Breast epithelium (tissue), 4 donors: ENCODE measurements at regions not wholly inside any gene's neighbourhood (a gene's known extent, or its start where the extent isn't known, plus 50 kb on each side); places are given as distances from the start of the nearest gene placed in this dataset.
"Not testable (repeated sequence)": the region's sequence is repeated elsewhere in the genome, so short reads cannot be mapped to it uniquely, and the experiment has no call there.

Experiments
- DNase-seq, 2 donors: peaks; one replicate each; pipeline ENCODE4 v3.0.0-alpha.2; 2019; ENCODE audit warnings: low spot score in 2 of 2
- H3K27ac ChIP-seq, 2 donors: fragments of 200-600 bp; sonication (generic) in 1 of 2; one replicate each; pipeline ENCODE4 v1.5.1; 2016 to 2019; ENCODE audit warnings: mild to moderate bottlenecking in 1 of 2
- H3K27me3 ChIP-seq, 2 donors: fragments of 200-600 bp; sonication (generic) in 1 of 2; one replicate each; pipeline versions ENCODE4 v1.5.1 to v1.6.0; 2017 to 2019; ENCODE audit warnings: control low read depth in 1 of 2, mild to moderate bottlenecking in 1 of 2
- H3K36me3 ChIP-seq: fragments of 200-600 bp; one replicate; pipeline ENCODE4 v1.5.1; 2019
- H3K4me1 ChIP-seq, 2 donors: fragments of 200-600 bp; sonication (generic); one replicate each; pipeline ENCODE4 v1.5.1; 2016 to 2019; ENCODE audit warnings: control low read depth in 1 of 2
- H3K4me3 ChIP-seq, 3 donors: fragments of 200-600 bp; sonication (generic); 1 replicate in 2 of 3; 2 replicates in 1 of 3; pipeline ENCODE4 v1.5.1; 2016 to 2019; ENCODE audit warnings: mild to moderate bottlenecking in 3 of 3, moderate library complexity in 2 of 3
- H3K9me3 ChIP-seq, 2 donors: fragments of 200-600 bp; sonication (generic) in 1 of 2; one replicate each; pipeline ENCODE4 v1.5.1; 2016 to 2019; ENCODE audit warnings: control low read depth in 1 of 2
- CTCF ChIP-seq, 3 donors: fragments of 450-650 bp; IDR thresholded peaks; one replicate each; pipeline ENCODE4 v1.5.1; 2016 to 2017; ENCODE audit warnings: antibody characterized with exemption in 3 of 3, mild to moderate bottlenecking in 3 of 3, moderate library complexity in 3 of 3
- POLR2A ChIP-seq: fragments of 450-650 bp; IDR thresholded peaks from one replicate; pipeline ENCODE4 v1.6.1; 2016; ENCODE audit warnings: antibody characterized with exemption, mild to moderate bottlenecking, moderate library complexity
- POLR2AphosphoS5 ChIP-seq, 3 donors: sonication (generic); formaldehyde crosslinking; IDR thresholded peaks; one replicate each; pipeline ENCODE4 v1.6.1; 2017; ENCODE audit warnings: antibody characterized with exemption in 3 of 3
- intact Hi-C: fragments of 100-400 bp; cut with DNase I; formaldehyde crosslinking; loops from one replicate; pipeline ENCODE4 v1.15.1; 2023; ENCODE audit warnings: low total_unique reads

GRCh38 chrX:10469-11458, 270.4 kb upstream of the PLCXD1 start:
- DNase-seq, H3K27ac ChIP-seq, H3K9me3 ChIP-seq, H3K36me3 ChIP-seq, H3K27me3 ChIP-seq, intact Hi-C loops, H3K4me3 ChIP-seq, H3K4me1 ChIP-seq: not testable (repeated sequence)

GRCh38 chrX:13821-14443, 267.2 kb upstream of the PLCXD1 start:
- H3K27me3 ChIP-seq, H3K4me1 ChIP-seq, H3K27ac ChIP-seq, H3K4me3 ChIP-seq, H3K9me3 ChIP-seq, intact Hi-C loops, H3K36me3 ChIP-seq, DNase-seq: not testable (repeated sequence)

GRCh38 chrX:14452-14851, 266.7 kb upstream of the PLCXD1 start:
- intact Hi-C loops, DNase-seq, H3K4me1 ChIP-seq, H3K9me3 ChIP-seq, H3K27me3 ChIP-seq, H3K27ac ChIP-seq, H3K36me3 ChIP-seq: not testable (repeated sequence)
- H3K4me3 ChIP-seq: peak overlapping the region in 1 of 3 donors; percentile 46

- H3K36me3 ChIP-seq, H3K9me3 ChIP-seq, H3K27ac ChIP-seq, H3K4me1 ChIP-seq, H3K27me3 ChIP-seq, intact Hi-C loops, H3K4me3 ChIP-seq: not testable (repeated sequence)
- DNase-seq: peak; percentile 37 to 46
These were observed 262.3 kb upstream of the PLCXD1 start for GRCh38 chrX:18768-19454.

GRCh38 chrX:19455-19827, 261.7 kb upstream of the PLCXD1 start:
- H3K4me1 ChIP-seq, H3K9me3 ChIP-seq, intact Hi-C loops, DNase-seq, H3K36me3 ChIP-seq, H3K27me3 ChIP-seq, H3K27ac ChIP-seq: not testable (repeated sequence)
- peak overlapping the region; percentile 11 to 63 (median 48) for H3K4me3 ChIP-seq

- TF ChIP-seq POLR2AphosphoS5 (IDR thresholded peaks at IDR 0.05) (no peak), CTCF (IDR thresholded peaks at IDR 0.05) (no peak), POLR2A (no peak)
- peak overlapping the region in 1 of 2 donors; percentile 32 for H3K27ac ChIP-seq
- no peaks in the 10 kb centered on the region for H3K9me3 ChIP-seq
- H3K27me3 ChIP-seq: no peaks in the 10 kb centered on the region
- intact Hi-C loops: no loop called here
- peak in 1 of 2 donors; percentile 37 for DNase-seq
- no peaks in the 10 kb centered on the region for H3K4me1 ChIP-seq
- no peaks in the 10 kb centered on the region for H3K36me3 ChIP-seq
- peak overlapping the region; percentile 11 to 63 (median 48) for H3K4me3 ChIP-seq
These were observed 261.1 kb upstream of the PLCXD1 start for GRCh38 chrX:19912-20571.

GRCh38 chrX:24139-24538, 257.0 kb upstream of the PLCXD1 start:
- H3K4me1 ChIP-seq, H3K36me3 ChIP-seq, H3K27ac ChIP-seq, intact Hi-C loops, H3K4me3 ChIP-seq, DNase-seq, H3K27me3 ChIP-seq, H3K9me3 ChIP-seq: not testable (repeated sequence)
